Activated naive CD4-positive, alpha-beta T cell treated with anti-CD3 and anti-CD28 coated beads, Interleukin-2, amount 10 ng/mL, durations not matched to agents 7 days and 5 days (primary cell): ENCODE measurements at regions not wholly inside any gene's neighbourhood (a gene's known extent, or its start where the extent isn't known, plus 50 kb on each side); places are given as distances from the start of the nearest gene placed in this dataset.
"Not testable (repeated sequence)": the region's sequence is repeated elsewhere in the genome, so short reads cannot be mapped to it uniquely, and the experiment has no call there.

Experiments used
- CTCF ChIA-PET: fragments of 350-600 bp; sonication (Branson Sonifier 250); formaldehyde crosslinking; loops from one replicate; lab custom pipeline; 2021; ENCODE audit warnings: antibody characterized with exemption; lab: Charles Lee
- DNase-seq: peaks from one replicate; pipeline ENCODE4 v3.0.0-alpha.2; 2020
- H3K27ac Mint-ChIP-seq: one replicate; pipeline ENCODE4 v1.8.0; 2021; ENCODE audit warnings: mild to moderate bottlenecking, moderate library complexity, mixed read lengths
- H3K27me3 Mint-ChIP-seq: one replicate; pipeline ENCODE4 v1.8.0; 2021; ENCODE audit warnings: mild to moderate bottlenecking, mixed read lengths
- H3K36me3 Mint-ChIP-seq: one replicate; pipeline ENCODE4 v1.8.0; 2021; ENCODE audit warnings: mixed read lengths
- H3K4me1 Mint-ChIP-seq: one replicate; pipeline ENCODE4 v1.8.0; 2021; ENCODE audit warnings: mixed read lengths
- H3K4me3 Mint-ChIP-seq: one replicate; pipeline ENCODE4 v1.8.0; 2021; ENCODE audit warnings: mild to moderate bottlenecking, moderate library complexity, mixed read lengths
- H3K9me3 Mint-ChIP-seq: one replicate; pipeline ENCODE4 v1.8.0; 2021; ENCODE audit warnings: mixed read lengths

DNA sequence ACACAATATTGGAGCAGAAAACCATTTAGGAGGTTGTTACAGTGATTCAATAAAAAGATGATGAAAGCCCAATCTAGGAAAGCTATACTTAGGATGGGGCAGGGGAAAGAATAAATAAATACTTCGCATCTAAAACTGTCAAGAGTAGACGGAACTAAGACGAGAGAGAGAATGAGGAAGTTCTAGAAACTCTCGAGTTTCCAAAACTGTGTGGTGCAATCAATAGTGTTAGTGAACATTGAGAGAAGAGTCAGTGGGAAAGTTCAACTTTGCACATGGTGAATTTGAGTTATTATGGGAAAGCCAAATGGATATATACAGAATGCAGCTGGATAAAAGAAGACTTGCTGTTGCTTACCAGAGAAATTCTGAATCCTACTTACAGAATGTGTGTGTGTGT is 133.8 kb upstream of the MEOX2 start:
- H3K27ac Mint-ChIP-seq, result no peak overlapping the region
- H3K9me3 Mint-ChIP-seq, result peaks cover 12% of the 10 kb centered on the region
- H3K4me1 Mint-ChIP-seq, result no peaks in the 10 kb centered on the region
- CTCF ChIA-PET, result no interaction called here
- H3K4me3 Mint-ChIP-seq, result no peak overlapping the region
- DNase-seq, result no peak
- no peaks in the 10 kb centered on the region for H3K36me3 Mint-ChIP-seq
- H3K27me3 Mint-ChIP-seq, result no peaks in the 10 kb centered on the region

DNA sequence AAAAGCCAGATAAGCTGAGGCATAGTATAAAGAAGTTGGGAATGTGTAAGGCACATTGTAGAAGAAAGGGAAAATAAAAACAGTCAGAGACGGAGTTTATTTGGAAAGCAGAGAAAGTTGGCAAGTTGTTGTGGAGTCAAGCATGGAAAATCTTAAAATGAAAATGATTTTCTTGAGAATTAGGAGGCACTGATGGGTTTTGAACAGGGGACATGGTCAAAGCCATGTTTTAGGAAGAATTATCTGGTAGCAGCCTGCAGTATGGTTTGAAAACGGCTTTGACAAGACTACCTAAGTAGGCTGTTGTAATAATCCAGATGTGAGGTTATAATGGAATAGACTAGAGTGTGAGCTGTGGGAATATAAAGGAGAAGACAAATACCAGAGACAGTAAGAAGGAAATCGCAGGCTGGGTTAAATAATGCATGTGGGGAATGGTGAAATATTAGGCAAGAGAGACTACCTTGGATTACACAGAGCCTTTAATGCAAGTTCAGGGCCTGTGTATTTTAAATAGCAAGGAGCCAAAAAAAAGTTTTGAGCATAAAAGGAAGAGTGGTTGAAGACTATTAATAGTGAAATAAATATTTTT is 130.4 kb upstream of the MEOX2 start:
- no peaks in the 10 kb centered on the region for H3K36me3 Mint-ChIP-seq
- no peaks in the 10 kb centered on the region for H3K4me1 Mint-ChIP-seq
- no peak overlapping the region for H3K4me3 Mint-ChIP-seq
- no peak overlapping the region for H3K27ac Mint-ChIP-seq
- CTCF ChIA-PET, result no interaction called here
- no peak for DNase-seq
- no peaks in the 10 kb centered on the region for H3K27me3 Mint-ChIP-seq
- peaks cover 10% of the 10 kb centered on the region for H3K9me3 Mint-ChIP-seq

DNA sequence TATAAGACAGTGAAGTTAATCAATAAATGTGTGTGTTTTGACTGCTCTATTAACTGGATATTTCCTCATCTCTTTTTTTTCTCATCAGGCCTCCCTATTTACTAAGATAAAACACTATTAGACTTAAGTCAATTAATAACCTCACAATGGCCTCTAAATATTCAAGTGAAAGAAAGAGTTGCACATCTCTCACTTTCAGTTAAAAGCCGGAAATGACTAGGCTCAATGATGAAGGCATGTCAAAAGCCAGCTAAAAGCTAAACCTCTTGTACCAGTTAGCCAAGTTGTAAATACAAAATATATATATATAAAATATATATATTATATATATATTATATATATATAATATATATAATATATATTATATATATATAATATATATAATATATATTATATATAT is 127.0 kb upstream of the MEOX2 start:
- no peak overlapping the region for H3K4me3 Mint-ChIP-seq
- CTCF ChIA-PET, result no interaction called here
- no peaks in the 10 kb centered on the region for H3K4me1 Mint-ChIP-seq
- H3K27ac Mint-ChIP-seq, result no peak overlapping the region
- no peaks in the 10 kb centered on the region for H3K27me3 Mint-ChIP-seq
- H3K36me3 Mint-ChIP-seq, result no peaks in the 10 kb centered on the region
- no peak for DNase-seq
- H3K9me3 Mint-ChIP-seq, result peaks cover 16% of the 10 kb centered on the region

DNA sequence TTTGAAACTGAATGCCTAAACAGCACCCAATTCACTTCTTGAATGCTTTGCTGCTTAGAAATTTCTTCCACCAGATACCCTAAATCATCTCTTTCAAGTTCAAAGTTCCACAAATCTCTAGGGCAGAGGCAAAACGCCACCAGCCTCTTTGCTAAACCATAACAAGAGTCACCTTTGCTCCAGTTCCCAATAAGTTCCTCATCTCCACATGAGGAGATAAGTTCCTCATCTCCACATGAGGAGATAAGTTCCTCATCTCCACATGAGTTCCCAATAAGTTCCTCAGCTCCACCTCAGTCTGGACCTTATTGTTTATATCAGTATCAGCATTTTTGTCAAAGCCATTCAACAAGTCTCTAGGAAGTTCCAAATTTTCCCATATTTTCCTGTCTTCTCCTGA is 123.9 kb upstream of the MEOX2 start:
- H3K27ac Mint-ChIP-seq, H3K4me3 Mint-ChIP-seq, H3K27me3 Mint-ChIP-seq, DNase-seq, CTCF ChIA-PET, H3K4me1 Mint-ChIP-seq, H3K36me3 Mint-ChIP-seq: not testable (repeated sequence)
- peaks cover 16% of the 10 kb centered on the region for H3K9me3 Mint-ChIP-seq

DNA sequence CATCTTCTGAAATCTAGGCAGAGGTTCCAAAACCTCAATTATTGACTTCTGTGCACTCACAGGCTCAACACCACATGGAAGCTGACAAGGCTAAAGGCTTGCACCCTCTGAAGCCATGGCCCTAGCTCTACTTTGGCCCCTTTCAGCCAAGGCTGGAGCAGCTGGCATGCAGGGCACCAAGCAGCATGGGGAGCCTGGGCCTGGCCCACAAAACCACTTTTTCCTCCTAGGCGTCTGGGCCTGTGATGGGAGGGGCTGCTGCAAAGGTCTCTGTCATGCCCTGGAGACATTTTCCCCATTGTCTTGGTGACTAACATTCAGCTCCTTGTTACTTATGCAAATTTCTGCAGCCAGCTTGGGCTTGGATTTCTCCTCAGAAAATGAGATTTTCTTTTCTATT is 123.5 kb upstream of the MEOX2 start:
- DNase-seq, CTCF ChIA-PET: not testable (repeated sequence)

DNA sequence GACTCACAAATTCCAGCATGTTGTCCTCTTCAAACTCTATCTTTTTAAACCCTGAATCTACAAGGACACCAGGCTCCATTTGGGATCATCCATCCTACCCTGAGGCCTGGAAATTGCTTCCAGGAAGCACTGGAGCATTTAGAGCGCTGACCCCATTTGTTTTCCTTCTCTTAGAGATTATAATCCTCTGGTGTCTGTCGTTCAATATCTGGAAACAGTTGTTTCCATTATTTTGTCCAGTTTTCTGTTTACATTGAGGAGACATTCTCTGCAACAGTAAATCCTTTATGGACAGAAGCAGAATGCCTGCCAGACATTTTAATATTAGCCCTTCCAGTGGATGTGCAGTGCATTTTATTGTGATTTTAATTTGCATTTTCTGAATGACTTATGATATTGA is 119.4 kb upstream of the MEOX2 start:
- no peak overlapping the region for H3K4me3 Mint-ChIP-seq
- CTCF ChIA-PET, result no interaction called here
- no peaks in the 10 kb centered on the region for H3K36me3 Mint-ChIP-seq
- no peaks in the 10 kb centered on the region for H3K27me3 Mint-ChIP-seq
- no peak for DNase-seq
- H3K27ac Mint-ChIP-seq, result no peak overlapping the region
- no peaks in the 10 kb centered on the region for H3K4me1 Mint-ChIP-seq
- H3K9me3 Mint-ChIP-seq, result peaks cover 18% of the 10 kb centered on the region

More for the DNA sequence above, 123.5 kb upstream of the MEOX2 start:
- H3K36me3 Mint-ChIP-seq, H3K27me3 Mint-ChIP-seq, H3K27ac Mint-ChIP-seq, H3K4me1 Mint-ChIP-seq, H3K4me3 Mint-ChIP-seq: not testable (repeated sequence)
- H3K9me3 Mint-ChIP-seq, result peaks cover 16% of the 10 kb centered on the region

DNA sequence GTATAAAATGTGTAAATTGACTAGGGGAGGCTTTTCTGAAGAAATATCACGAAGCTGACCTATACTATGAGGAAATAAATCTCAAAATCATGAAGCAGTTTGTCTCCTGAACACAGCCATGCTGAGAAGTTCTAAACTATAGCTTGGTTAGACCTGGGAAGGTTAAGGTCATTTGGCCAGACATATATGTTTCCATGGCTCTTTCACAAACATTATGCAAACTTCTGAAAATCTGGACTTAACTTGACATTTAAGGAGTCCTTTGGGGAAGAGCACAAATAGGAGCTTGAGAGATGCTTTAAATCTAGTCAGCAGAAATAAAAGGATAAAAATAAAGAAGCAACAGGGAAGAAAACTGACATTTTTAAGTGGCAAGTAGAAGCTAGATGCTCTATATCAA is 115.9 kb upstream of the MEOX2 start:
- Mint-ChIP-seq H3K4me1 (no peaks in the 10 kb centered on the region), H3K4me3 (no peak overlapping the region), H3K9me3 (peaks cover 7% of the 10 kb centered on the region), H3K27me3 (no peaks in the 10 kb centered on the region), H3K27ac (no peak overlapping the region), H3K36me3 (no peaks in the 10 kb centered on the region)
- no peak for DNase-seq
- CTCF ChIA-PET, result no interaction called here

DNA sequence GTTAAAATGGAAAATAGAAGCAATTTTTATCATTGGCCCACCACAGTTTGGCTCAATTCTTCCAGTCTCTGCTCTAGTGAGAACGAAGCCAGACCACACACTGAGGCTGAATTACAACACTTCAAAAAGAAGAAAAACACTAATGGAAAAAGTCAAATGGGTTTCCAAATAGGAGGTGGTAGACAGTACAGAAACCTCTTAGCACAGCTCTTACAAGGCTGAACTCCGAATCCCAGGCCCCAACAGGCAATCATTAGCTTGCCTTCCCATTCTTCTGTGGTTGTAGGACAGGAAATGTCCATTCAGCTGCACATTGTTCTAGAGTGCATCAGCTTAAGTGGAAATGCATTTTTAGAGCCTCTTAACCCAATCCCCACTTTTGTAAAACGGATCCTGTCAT is 115.1 kb upstream of the MEOX2 start:
- H3K27me3 Mint-ChIP-seq, result no peaks in the 10 kb centered on the region
- H3K9me3 Mint-ChIP-seq, result peaks cover 5% of the 10 kb centered on the region
- CTCF ChIA-PET, result no interaction called here
- no peaks in the 10 kb centered on the region for H3K36me3 Mint-ChIP-seq
- no peak overlapping the region for H3K27ac Mint-ChIP-seq
- H3K4me3 Mint-ChIP-seq, result no peak overlapping the region
- no peak for DNase-seq
- no peaks in the 10 kb centered on the region for H3K4me1 Mint-ChIP-seq

DNA sequence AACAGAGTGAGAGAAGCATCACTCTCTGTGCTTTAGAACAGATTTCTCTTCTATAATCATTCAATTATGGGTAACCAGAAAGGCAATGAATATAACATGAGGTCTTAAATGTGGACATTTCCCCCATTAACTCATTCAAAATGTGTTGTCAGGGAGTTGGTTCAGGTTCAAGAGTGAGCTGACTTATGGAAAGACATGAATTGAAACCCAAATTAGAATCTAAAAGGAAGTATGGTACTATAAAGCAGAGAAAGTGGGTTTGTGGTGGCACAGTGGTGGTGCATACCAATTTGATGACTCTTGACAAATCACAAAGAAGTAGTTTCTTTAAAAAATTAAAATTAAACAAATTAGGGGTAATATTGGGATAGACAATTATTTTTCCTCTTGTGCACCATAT is 114.6 kb upstream of the MEOX2 start:
- H3K4me3 Mint-ChIP-seq, result no peak overlapping the region
- no peaks in the 10 kb centered on the region for H3K4me1 Mint-ChIP-seq
- CTCF ChIA-PET, result no interaction called here
- no peaks in the 10 kb centered on the region for H3K27me3 Mint-ChIP-seq
- peaks cover 5% of the 10 kb centered on the region for H3K9me3 Mint-ChIP-seq
- no peaks in the 10 kb centered on the region for H3K36me3 Mint-ChIP-seq
- H3K27ac Mint-ChIP-seq, result no peak overlapping the region
- DNase-seq, result no peak

DNA sequence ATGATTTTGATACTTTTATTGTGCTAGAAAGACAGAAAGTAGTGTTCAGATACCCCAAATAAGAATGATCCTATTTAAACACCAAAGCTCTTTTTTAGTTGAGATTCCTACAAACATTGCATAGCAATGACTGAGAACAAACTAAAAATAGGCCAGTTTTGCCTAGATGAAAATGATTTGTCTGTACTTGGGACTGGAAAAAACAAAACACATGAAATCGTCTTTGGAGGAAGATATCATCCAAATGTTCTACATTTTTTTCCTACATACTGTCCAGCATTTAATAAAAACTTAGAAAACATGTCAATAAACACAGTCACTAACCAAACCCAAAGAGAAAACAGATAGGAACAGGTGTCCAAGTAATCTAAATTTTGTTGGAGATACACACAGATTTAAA is 111.6 kb upstream of the MEOX2 start:
- Mint-ChIP-seq H3K4me1 (no peaks in the 10 kb centered on the region), H3K4me3 (no peak overlapping the region), H3K27me3 (no peaks in the 10 kb centered on the region), H3K36me3 (no peaks in the 10 kb centered on the region), H3K27ac (no peak overlapping the region), H3K9me3 (peaks cover 3% of the 10 kb centered on the region)
- CTCF ChIA-PET, result no interaction called here
- no peak for DNase-seq

DNA sequence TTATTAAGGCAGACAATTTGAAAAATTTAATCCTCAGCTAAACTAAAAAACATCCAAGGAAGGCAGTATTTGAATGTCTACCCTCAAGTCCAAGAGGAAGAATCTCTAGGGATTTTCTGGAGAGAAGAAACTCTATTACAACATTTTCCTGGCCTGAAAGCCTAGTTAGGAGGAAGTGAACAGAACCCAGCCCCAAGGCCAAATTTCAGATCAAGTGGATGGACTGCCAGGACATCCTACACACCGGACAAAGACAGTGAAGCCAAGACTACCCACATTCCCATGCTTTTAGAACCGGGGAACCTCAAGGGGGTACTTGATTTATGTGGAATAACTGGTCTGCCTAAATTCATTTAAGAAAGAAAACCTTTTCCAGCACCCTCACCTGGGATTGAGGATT is 108.9 kb upstream of the MEOX2 start:
- CTCF ChIA-PET, result no interaction called here
- Mint-ChIP-seq H3K27ac (no peak overlapping the region), H3K4me1 (no peaks in the 10 kb centered on the region), H3K4me3 (no peak overlapping the region), H3K27me3 (no peaks in the 10 kb centered on the region), H3K9me3 (peaks cover 3% of the 10 kb centered on the region), H3K36me3 (no peaks in the 10 kb centered on the region)
- no peak for DNase-seq

DNA sequence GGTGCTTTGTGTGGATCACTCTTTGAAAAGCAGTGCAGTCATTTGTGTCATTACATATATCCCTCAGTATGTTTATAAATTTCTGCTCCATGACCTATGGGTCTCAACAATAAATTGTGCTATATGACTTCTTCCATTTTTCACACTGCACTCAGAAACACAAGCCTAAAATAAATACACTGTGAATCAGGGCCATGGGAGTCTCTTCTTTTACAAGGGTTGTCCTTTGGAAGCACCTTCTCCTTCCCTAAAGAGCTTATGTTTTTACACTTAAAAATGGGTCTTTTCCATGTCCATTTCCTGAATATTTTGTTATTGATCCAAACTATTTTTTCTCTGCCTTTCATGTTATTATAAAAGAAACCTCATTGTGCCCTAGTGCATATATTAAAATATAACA is 108.3 kb upstream of the MEOX2 start:
- Mint-ChIP-seq H3K4me3 (no peak overlapping the region), H3K27ac (no peak overlapping the region), H3K36me3 (no peaks in the 10 kb centered on the region), H3K27me3 (no peaks in the 10 kb centered on the region), H3K9me3 (peaks cover 3% of the 10 kb centered on the region), H3K4me1 (no peaks in the 10 kb centered on the region)
- CTCF ChIA-PET, result no interaction called here
- DNase-seq, result no peak

DNA sequence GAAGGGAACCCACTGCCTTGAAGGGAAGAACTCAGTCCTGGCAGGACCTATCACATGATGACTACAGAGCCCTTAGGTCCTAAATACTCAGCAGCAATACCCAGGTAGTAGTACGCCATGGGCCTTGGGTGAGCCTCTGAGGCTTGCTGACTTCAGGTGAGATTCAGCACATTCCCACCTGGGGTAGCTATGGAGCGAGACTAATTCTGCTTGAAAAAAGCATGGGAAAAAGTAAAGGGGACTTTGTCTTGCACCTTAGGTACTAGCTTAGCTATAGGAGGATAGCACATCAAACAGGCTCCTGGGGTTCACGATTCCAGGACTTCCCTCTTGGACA is 98.2 kb upstream of the MEOX2 start:
- H3K27ac Mint-ChIP-seq, result no peak overlapping the region
- no peaks in the 10 kb centered on the region for H3K27me3 Mint-ChIP-seq
- no peaks in the 10 kb centered on the region for H3K4me1 Mint-ChIP-seq
- CTCF ChIA-PET, result no interaction called here
- no peaks in the 10 kb centered on the region for H3K36me3 Mint-ChIP-seq
- H3K9me3 Mint-ChIP-seq, result peaks cover 4% of the 10 kb centered on the region
- DNase-seq, result no peak
- H3K4me3 Mint-ChIP-seq, result no peak overlapping the region

DNA sequence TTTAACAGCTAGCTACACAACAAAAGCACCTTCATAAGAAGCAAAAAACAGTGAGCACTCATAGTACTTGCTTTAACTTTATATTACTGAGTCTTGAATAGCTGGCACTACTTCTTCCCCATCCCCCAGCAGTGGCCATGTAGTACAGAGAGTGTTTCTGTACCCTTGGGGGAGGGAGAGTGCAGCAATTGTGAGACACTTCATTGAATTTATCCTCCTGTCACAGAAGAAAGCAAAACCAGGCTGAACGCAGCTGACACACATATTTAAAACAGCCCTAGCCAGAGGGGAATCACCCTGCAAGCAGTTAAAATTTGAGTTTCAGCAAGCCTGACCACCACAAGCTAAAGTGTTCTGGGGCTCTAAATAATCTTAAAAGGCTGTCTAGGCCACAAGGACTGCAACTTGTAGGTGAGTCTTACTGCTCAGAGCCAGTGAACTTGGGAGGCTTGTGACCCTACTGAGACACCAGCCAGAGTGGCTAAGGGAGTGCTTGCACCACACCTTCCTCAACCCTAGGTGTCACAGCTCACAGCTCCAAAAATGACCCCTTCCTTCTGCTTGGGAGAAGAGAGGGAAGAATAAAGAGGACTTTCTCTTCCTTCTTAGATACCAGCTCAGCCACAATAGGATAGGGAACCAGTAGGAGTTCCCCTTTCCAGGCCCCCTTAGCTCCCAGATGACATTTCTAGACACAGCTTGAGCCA is 97.7 kb upstream of the MEOX2 start:
- no peaks in the 10 kb centered on the region for H3K36me3 Mint-ChIP-seq
- H3K27me3 Mint-ChIP-seq, result no peaks in the 10 kb centered on the region
- CTCF ChIA-PET, result no interaction called here
- no peak overlapping the region for H3K4me3 Mint-ChIP-seq
- peaks cover 4% of the 10 kb centered on the region for H3K9me3 Mint-ChIP-seq
- no peak overlapping the region for H3K27ac Mint-ChIP-seq
- no peak for DNase-seq
- H3K4me1 Mint-ChIP-seq, result no peaks in the 10 kb centered on the region

DNA sequence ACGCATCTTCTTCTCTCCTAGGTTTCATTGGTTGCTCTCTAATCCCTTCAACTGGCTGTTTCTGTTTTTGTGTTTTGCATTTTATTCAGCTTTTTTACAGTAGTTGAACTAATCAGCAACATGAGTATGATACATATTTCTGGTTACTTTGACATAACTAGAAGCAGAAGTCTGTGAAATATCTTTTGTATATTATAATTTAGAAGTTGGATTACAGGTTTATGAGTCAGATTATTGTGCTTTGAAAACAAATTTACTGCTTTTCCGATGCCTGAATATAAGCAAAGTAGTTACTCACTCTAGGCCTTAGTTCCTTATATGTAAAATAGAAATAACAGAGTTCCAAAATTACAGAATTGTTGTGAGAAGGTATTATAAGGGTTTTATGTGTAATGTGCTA is 96.2 kb upstream of the MEOX2 start:
- H3K27me3 Mint-ChIP-seq, result no peaks in the 10 kb centered on the region
- H3K27ac Mint-ChIP-seq, result no peak overlapping the region
- DNase-seq, result no peak
- CTCF ChIA-PET, result no interaction called here
- no peak overlapping the region for H3K4me3 Mint-ChIP-seq
- H3K9me3 Mint-ChIP-seq, result peaks cover 4% of the 10 kb centered on the region
- no peaks in the 10 kb centered on the region for H3K36me3 Mint-ChIP-seq
- H3K4me1 Mint-ChIP-seq, result no peaks in the 10 kb centered on the region

DNA sequence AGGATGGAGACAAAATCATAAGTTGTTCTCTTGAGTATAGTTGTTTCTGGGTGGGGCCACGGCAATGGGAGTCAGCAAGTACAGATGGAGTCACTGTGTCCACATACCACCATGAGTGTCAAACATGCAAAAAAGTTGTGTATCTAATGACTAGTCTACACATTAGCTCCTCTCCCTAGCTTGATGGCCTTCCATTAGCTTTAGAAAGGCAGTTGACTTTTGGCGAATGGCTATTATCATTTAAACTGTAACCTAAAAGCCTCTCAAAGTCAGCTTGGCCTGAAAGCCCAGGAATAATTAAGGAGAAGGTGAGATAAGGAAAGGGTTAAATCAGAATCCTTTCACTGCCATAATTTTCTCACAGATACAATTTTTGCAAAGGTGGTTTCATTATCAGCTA is 95.5 kb upstream of the MEOX2 start:
- H3K27ac Mint-ChIP-seq, result no peak overlapping the region
- H3K27me3 Mint-ChIP-seq, result no peaks in the 10 kb centered on the region
- no peaks in the 10 kb centered on the region for H3K36me3 Mint-ChIP-seq
- CTCF ChIA-PET, result no interaction called here
- H3K9me3 Mint-ChIP-seq, result peaks cover 4% of the 10 kb centered on the region
- DNase-seq, result no peak
- H3K4me3 Mint-ChIP-seq, result no peak overlapping the region
- no peaks in the 10 kb centered on the region for H3K4me1 Mint-ChIP-seq
